GM21423 (cell line): ENCODE measurements at regions not wholly inside any gene's neighbourhood (a gene's known extent, or its start where the extent isn't known, plus 50 kb on each side); places are given as distances from the start of the nearest gene placed in this dataset.
"Not testable (repeated sequence)": the region's sequence is repeated elsewhere in the genome, so short reads cannot be mapped to it uniquely, and the experiment has no call there.

ENCODE experiments used
- ATAC-seq: cut with Tn5 transposase; IDR thresholded peaks from one replicate; pipeline ENCODE4 v1.9.1; 2021; ENCODE audit warnings: mild to moderate bottlenecking, moderate library complexity; ENCODE audit not compliant: unreplicated experiment

GRCh38 chr18:11512096-11513025, 97.0 kb upstream of the SLC35G4 start:
- no peak for ATAC-seq

GRCh38 chr18:11511434-11512095, 97.8 kb upstream of the SLC35G4 start:
- peak; percentile 94 for ATAC-seq

- no peak for ATAC-seq
Measured at GRCh38 chr18:11506856-11507255, 102.5 kb upstream of the SLC35G4 start.

GRCh38 chr18:11505993-11506392, 103.4 kb upstream of the SLC35G4 start:
- ATAC-seq, result no peak

- no peak for ATAC-seq
Measured at GRCh38 chr18:11504962-11505361, 104.4 kb upstream of the SLC35G4 start.

- no peak for ATAC-seq
Measured at GRCh38 chr18:11502368-11502767, 107.0 kb upstream of the SLC35G4 start.

- no peak for ATAC-seq
Measured at GRCh38 chr18:11501352-11501751, 108.0 kb upstream of the SLC35G4 start.

- ATAC-seq, result no peak
Measured at GRCh38 chr18:11500153-11501122, 109.0 kb upstream of the SLC35G4 start.

- no peak for ATAC-seq
Measured at GRCh38 chr18:11498821-11499220, 110.6 kb upstream of the SLC35G4 start.

- no peak for ATAC-seq
Measured at GRCh38 chr18:11497585-11497984, 111.8 kb upstream of the SLC35G4 start.

- ATAC-seq, result no peak
Measured at GRCh38 chr18:11496526-11497172, 112.7 kb upstream of the SLC35G4 start.

- no peak for ATAC-seq
Measured at GRCh38 chr18:11495441-11495840, 114.0 kb upstream of the SLC35G4 start.

- no peak for ATAC-seq
Measured at GRCh38 chr18:11494107-11494506, 115.3 kb upstream of the SLC35G4 start.

GRCh38 chr18:11489266-11489899, 120.0 kb upstream of the SLC35G4 start:
- no peak for ATAC-seq

- ATAC-seq, result no peak
Measured at GRCh38 chr18:11488175-11488574, 121.2 kb upstream of the SLC35G4 start.

- ATAC-seq, result no peak
Measured at GRCh38 chr18:11487390-11487789, 122.0 kb upstream of the SLC35G4 start.

- no peak for ATAC-seq
Measured at GRCh38 chr18:11482271-11482670, 127.1 kb upstream of the SLC35G4 start.

- no peak for ATAC-seq
Measured at GRCh38 chr18:11480692-11481091, 128.7 kb upstream of the SLC35G4 start.

GRCh38 chr18:11479031-11479430, 130.4 kb upstream of the SLC35G4 start:
- not testable (repeated sequence) for ATAC-seq

GRCh38 chr18:11470941-11471340, 138.5 kb upstream of the SLC35G4 start:
- no peak for ATAC-seq
